Spleen (tissue), 7 donors: ENCODE measurements at regions not wholly inside any gene's neighbourhood (a gene's known extent, or its start where the extent isn't known, plus 50 kb on each side); places are given as distances from the start of the nearest gene placed in this dataset.

Source experiments
- CTCF ChIP-seq, 11 experiments: fragments of 200-600 bp in 7 of 11; fragments of 450-650 bp in 4 of 11; sonication (generic) in 4 of 11; IDR thresholded peaks in 8 of 11; conservative IDR thresholded peaks in 3 of 11; 1 replicate in 7 of 11; 2 replicates in 4 of 11; pipeline versions ENCODE4 v1.4.0 to v1.8.0; 2016 to 2021; ENCODE audit warnings: antibody characterized with exemption in 11 of 11, inconsistent platforms in 4 of 11, mild to moderate bottlenecking in 1 of 11
- POLR2A ChIP-seq, 3 donors: fragments of 450-650 bp; IDR thresholded peaks; one replicate each; pipeline ENCODE4 v1.5.1; 2017; ENCODE audit warnings: antibody characterized with exemption in 3 of 3, mild to moderate bottlenecking in 1 of 3
- POLR2AphosphoS5 ChIP-seq, 3 donors: sonication (generic); formaldehyde crosslinking; IDR thresholded peaks; one replicate each; pipeline ENCODE4 v1.5.1; 2017; ENCODE audit warnings: antibody characterized with exemption in 3 of 3
- donor health status: DM: no; HTN: no; CAD: no; lungs with moderate emphysema.
- donor health status: DM: no; HTN: no; CAD: no.
- donor health status: DM: no; HTN: no; CAD: no.

DNA sequence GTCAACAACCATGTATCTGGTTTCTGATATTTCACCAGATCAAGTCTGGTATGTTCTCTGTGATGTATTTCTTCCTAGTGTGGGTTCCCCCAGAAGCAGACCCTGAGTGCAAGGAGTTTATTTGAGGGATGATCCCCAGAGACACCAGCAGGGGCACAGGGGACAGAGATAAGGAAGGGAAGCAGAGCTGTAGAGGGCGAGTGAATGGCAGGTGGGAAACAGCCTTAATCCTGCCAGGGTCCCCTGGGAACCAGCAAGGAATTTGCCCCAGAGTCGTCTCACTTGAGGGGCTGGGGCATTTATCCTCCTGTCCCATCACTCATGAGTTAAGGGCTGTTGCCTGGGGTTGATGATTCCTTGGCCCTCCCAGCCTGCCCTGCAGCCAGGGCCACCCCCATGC is 206.4 kb upstream of the BCOR start:
- no peak for TF ChIP-seq POLR2A (IDR thresholded peaks at IDR 0.05)
- TF ChIP-seq CTCF (IDR thresholded peaks at IDR 0.05 in 8 of 11, conservative IDR thresholded peaks at IDR 0.05 in 3 of 11): no peak
- no peak for TF ChIP-seq POLR2AphosphoS5 (IDR thresholded peaks at IDR 0.05)
